Stimulated activated CD4-positive, alpha-beta T cell treated with anti-CD3 and anti-CD28 coated beads, TNF-alpha, amount 100 ng/mL, for 1 hour (primary cell): ENCODE measurements at regions not wholly inside any gene's neighbourhood (a gene's known extent, or its start where the extent isn't known, plus 50 kb on each side); places are given as distances from the start of the nearest gene placed in this dataset.
"Not testable (repeated sequence)": the region's sequence is repeated elsewhere in the genome, so short reads cannot be mapped to it uniquely, and the experiment has no call there.

Experiments used
- DNase-seq, 3 donors: peaks; one replicate each; pipeline ENCODE4 v3.0.0-alpha.2; 2020; ENCODE audit warnings: low read depth in 3 of 3, low spot score in 1 of 3

DNA sequence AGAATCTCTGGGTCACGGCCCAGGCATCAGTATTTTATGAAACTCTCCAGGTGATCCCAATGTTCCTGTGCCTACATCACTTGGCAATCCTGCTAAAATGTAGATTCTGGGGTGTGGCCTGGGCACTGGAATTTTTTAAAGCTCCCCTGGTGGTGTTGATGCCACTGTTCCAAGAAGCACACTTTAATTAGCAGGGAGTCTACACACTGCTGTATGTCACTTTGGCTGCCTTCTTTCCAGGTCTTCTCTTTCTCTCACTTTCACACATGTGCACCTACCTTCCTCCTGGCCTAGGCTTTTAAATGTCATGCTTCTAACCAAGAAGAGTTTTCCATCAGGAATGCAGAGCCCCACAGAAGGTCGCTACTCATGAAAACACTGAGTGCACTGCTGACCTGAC, 136.0 kb upstream of the ALDH1B1 start:
- DNase-seq: no peak

DNA sequence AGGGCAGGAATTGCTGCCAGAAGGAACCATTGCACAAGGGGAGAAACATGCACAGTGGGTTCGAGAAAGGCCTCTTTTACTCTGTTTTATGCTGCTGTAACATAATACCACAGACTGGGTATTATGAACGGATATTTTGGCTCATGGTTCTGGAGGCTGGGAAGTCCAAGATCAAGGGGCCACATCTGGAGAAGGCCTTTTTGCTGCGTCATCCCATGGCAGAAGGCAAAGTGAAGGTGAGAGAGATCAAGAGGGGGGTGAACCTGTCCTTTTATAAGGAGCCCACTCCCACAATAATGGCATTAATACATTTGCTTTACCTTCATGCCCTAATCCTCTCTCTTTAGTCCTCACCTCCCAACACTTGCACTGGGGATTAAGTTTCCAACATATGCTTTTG, 136.9 kb upstream of the ALDH1B1 start:
- no peak for DNase-seq

- DNase-seq: no peak
These were observed 137.7 kb upstream of the ALDH1B1 start for GRCh38 chr9:38254756-38255155.

DNA sequence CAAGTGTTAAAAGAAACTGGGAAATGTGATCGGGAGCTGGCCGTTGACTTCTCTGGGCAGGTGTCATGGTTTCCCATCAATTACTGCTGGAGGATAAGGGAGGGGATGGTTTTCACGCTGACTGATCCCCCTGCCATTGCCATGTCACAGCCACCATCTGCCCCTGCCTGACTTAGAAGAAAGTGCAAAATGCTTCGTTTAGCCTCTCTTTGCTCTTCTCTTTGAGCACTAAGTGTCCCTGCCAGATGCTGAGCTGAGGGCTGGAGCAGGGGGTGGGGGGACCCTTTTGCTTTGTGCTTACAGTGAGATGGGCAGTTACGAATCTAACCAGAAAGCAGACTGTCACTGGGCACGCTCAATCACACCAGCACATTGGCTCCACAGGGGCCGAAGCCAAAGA, 138.4 kb upstream of the ALDH1B1 start:
- DNase-seq: no peak

GRCh38 chr9:38253200-38253599, 139.3 kb upstream of the ALDH1B1 start:
- no peak for DNase-seq

DNA sequence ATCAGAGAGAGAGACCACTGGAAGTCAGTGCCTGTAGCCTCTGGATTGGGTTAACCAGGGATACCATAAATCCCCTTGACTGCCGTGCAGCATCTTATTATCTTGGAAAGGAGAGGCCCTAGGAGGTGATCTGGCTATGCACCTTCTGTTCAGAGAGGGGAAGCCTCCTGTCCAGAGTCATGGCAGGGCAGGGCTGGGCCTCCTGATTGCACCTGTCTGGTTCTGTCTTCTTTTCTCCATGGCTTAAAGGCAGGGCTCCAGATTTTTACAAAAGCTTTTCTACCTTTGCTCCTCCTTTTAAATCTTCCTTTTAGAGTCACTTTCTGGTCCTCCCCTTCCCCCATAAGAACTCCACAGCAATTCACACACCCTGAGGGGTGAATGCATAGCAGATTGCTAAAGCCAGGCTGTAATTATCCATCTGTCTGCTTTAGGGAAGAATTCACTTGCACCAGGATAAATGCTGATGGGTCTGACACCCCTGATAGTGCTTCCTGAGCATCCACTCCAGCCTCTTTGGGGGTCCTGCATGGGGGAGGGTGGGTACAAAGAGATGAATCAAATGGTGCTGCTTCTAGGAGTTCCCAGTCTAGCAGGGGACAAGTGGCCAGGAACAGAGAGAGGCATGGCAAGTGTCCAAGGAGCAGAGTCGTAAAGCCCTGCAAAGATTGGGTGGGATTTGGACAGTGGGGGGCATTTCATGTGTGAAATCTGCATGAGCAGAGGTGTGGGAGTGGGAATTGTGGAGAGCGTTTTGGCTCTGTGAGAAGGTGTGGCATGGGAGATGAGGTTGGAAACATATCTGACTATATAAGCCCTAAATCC, 141.3 kb upstream of the ALDH1B1 start:
- no peak for DNase-seq

GRCh38 chr9:38250279-38251035, 142.0 kb upstream of the ALDH1B1 start:
- DNase-seq: no peak

DNA sequence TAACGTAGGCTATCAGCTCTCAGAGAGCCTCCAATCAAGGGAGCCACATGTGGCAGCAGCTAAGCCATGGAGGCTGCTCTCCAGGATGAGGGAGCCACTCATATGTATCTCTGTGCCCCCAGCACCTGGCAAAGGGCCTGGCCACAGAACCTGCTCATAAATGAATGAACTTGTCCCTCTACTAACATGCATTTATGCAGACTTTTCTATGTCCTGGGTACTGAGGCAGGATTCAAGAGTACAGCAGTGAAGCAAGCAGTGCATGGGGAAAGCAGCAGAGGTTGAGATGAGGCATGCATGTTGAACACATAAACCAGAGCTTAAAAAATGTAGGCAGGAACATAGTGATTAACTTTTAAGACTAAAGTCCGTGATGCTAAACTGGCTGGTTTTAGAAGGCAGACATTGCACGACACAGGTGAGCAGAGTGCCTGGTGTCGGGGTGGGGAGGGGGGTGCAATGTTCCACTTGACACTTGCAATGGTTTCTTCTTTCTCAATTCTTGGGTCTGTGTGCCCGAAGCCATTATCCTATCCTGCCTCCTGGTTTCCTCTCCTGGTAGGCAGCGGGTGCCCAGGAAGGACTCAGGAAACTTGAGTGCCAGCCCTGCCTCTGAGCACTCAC, 142.8 kb upstream of the ALDH1B1 start:
- DNase-seq: no peak

GRCh38 chr9:38249049-38249448, 143.5 kb upstream of the ALDH1B1 start:
- DNase-seq: no peak

- no peak for DNase-seq
These were observed 145.7 kb upstream of the ALDH1B1 start for GRCh38 chr9:38246833-38247232.

- no peak for DNase-seq
These were observed 147.5 kb upstream of the ALDH1B1 start for GRCh38 chr9:38244971-38245370.

- DNase-seq: no peak
These were observed 148.5 kb upstream of the ALDH1B1 start for GRCh38 chr9:38243993-38244392.

DNA sequence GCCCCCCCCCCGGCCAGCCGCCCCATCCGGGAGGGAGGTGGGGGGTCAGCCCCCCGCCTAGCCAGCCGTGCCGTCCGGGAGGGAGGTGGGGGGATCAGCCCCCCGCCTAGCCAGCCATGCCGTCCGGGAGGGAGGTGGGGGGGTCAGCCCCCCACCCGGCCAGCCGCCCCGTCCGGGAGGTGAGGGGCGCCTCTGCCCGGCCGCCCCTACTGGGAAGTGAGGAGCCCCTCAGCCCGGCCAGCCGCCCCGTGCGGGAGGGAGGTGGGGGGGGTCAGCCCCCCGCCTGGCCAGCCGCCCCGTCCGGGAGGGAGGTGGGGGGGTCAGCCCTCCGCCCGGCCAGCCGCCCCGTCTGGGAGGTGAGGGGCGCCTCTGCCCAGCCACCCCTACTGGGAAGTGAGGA, 150.4 kb upstream of the ALDH1B1 start:
- not testable (repeated sequence) for DNase-seq

DNA sequence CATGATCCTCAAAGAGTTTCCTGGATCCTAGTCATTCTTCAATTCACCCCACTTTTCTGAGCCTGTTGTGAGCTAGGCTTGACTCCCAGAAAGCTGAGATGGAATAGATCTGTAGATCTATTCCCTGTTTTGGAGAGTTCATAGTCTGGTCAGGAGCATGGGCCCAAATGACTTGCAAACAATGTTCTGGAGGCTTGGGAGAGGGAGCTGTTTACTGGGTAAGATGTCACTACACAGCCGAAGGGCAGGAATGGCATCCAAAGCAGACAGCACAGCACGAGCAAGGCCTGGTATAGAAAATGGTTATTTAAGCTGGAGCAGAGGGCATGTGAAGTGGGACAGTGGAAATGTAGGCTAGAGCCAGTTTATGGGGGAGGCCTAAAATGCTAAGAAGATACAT, 152.5 kb upstream of the ALDH1B1 start:
- DNase-seq: no peak

DNA sequence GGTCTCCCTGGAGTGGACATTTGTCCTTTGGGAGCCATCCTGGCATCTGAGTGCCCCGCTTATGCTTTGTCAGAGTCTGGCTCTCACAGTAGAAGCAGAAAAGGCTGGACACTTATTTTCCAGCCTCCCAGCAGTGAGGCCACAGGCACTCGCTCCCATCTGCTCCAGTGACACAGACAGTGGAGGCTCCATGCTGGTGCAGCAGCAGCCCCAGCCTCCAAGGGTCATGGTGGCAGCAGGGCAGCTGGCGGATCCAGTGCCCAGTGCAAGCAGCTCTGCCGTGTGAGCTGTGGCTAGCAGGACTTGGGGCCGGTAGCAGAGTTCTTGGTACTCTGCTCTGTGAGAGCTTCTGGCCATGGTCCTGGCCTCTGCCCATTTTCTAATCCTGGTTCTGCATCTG, 157.3 kb upstream of the ALDH1B1 start:
- DNase-seq: no peak

- no peak for DNase-seq
These were observed 157.9 kb upstream of the ALDH1B1 start for GRCh38 chr9:38234479-38235170.

DNA sequence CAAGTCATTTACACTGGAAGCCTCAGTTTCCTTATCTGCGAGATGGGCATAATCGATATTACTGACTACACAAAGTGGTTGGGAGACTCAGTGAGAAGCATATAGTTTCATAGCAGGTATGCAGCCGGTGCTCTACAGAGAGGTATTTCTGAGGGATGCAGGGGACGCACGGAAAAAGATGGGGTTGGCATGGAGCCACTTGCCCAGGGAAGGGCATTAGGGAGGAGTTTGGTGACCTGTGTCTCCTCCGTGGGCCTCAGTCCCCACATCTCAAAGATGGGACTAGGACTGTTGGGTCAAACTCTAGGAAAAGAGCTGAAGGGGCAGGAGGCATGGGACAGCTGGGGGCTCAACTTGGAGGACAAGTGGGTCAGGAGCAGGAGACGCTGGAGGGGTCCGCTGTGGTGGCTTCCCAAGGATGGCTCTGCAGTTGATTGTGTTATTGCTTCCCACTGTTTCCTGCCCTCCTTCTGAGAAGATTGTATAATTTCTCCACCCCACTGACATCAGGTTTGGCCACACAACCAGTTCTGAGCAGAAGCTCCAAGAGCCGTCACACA, 158.6 kb upstream of the ALDH1B1 start:
- no peak for DNase-seq

GRCh38 chr9:38233343-38233742, 159.2 kb upstream of the ALDH1B1 start:
- DNase-seq: no peak

GRCh38 chr9:38232895-38233294, 159.6 kb upstream of the ALDH1B1 start:
- no peak for DNase-seq

DNA sequence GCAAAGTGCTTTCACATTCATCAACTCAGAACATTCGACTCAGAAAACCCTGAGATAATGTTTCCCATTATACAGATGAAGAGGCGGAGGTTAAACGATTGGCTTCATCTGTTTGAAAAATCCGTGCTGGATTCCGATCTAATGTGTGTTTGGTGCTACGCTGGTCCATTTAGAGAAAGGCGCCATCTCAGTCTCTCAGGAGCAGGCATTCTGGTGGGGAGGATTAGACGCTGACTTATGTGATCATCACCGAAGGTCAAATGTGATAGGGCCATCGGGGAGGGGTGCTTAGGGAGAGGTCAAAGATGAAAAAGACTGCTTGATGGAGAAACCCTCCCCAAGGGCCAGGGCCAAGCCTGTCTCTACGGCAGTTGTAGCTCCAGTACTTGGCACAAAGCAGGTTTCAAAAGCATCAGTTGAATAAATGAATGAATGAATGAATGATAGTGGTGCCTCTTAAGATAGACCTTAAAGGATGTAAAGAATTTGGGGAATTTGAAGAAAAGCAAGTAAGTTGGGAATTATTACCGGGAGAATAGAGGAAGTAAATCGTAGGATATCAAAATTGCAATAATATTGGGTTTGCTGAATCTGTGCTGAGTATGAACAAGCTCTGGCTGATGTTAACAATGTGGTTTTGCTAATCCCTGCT, 160.6 kb upstream of the SHB start:
- DNase-seq: no peak

- DNase-seq: no peak
These were observed 160.1 kb upstream of the SHB start for GRCh38 chr9:38229104-38229500.
